ENCODE measurements at regions not wholly inside any gene's neighbourhood (a gene's known extent, or its start where the extent isn't known, plus 50 kb on each side); places are given as distances from the start of the nearest gene placed in this dataset.

DNA sequence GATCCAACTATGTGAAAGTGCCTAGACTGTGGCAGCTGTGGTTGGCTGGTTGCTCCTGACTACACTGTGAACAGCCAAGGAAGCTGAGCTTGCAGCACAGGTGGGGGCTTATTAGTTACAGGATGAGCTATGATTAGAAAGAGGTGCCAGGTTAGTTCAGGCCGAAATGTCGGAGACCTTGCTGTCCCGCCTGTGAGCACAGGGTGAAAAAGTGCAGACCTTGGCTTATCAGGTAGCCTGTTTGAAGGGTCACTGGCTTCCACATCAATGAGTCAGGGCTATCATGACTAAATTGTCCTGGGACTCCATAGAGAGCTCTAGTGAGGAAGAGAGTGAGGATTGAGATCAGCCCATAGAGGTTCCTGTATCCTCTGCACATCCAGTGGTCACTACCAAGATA is 114.3 kb upstream of the PLPPR1 start:
- in situ Hi-C loops (cut with HindIII; ENCODE audit: low sequenced_read_pairs), result no loop called here
- DNase-seq (ENCODE audit: low spot score), result no peak

DNA sequence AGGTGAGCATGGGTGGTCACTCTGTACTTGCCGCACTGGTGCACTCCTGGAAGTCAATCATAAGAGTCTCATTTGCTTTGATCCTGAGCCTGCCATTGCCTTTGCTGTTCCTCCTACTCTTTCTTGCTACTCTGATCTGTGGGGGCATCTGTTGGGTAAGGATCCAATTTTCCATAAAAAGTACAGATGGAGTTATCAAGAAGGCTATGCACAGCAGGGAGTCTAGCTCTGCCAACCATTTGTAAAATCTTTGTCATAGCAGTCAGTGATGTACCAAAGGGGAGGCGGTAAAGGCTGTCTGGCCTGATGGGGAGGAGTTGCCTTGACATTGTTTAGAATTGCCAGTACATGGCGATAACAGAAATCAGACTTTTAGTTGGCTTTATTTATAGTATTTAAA is 109.0 kb upstream of the PLPPR1 start:
- no peak for DNase-seq (ENCODE audit: low spot score)
- in situ Hi-C loops (cut with HindIII; ENCODE audit: low sequenced_read_pairs), result no loop called here

DNA sequence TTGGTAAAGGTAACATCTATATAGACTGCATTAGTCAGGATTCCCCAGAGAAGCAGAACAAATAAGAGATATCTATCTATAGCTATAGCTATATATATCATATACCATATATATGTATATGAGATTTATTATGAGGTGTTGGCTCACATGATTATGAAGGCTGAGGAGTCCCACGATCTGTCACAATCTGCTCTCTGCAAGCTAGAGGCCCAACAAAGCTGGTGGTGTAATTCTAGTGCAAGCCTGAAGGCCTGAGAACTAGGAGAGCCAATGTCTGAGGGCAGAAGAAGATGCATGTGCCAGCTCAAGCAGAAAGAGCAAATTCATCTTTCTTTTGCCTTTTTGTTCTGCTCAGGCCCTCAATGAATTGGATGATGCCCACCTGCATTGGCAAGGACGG is 102.2 kb upstream of the PLPPR1 start:
- DNase-seq (ENCODE audit: low spot score), result no peak
- in situ Hi-C loops (cut with HindIII; ENCODE audit: low sequenced_read_pairs), result no loop called here

DNA sequence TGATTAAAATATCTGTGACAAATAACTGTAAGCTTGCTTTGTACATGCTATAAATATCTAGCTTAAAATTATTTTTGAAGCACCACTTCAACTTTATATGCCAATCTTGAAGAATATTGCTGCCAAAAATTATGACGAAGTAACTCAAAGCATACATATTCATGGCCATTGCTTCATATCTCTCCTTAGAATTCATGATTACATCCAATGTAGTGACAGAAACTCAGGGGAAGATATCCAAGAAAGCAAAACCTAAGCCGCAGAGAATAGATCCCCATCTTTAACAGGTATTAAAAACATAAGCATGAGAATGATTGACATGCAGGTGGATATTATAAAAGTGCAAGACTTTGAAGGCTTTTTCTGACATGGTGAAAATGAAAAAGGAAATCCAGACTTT is 100.8 kb upstream of the PLPPR1 start:
- in situ Hi-C loops (cut with HindIII; ENCODE audit: low sequenced_read_pairs), result no loop called here
- DNase-seq (ENCODE audit: low spot score), result no peak

DNA sequence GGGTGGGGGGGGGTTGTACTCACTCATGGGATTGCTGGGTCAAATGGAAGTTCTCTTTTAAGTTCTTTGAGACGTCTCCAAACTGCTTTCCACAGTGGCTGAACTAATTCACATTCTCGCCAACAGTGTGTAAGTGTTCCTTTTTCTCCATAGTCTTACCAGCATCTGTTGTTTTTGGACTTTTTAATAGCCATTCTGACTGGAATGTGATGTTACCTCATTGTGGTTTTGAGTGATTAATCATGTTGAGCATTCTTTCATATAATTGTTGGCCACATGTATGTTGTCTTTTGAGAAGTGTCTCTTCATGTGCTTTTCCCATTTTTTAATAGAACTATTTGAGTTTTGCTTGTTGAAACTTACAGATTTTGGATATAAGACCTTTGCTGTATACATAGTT is 94.9 kb upstream of the PLPPR1 start:
- no peak for DNase-seq (ENCODE audit: low spot score)
- in situ Hi-C loops (cut with HindIII; ENCODE audit: low sequenced_read_pairs), result no loop called here

DNA sequence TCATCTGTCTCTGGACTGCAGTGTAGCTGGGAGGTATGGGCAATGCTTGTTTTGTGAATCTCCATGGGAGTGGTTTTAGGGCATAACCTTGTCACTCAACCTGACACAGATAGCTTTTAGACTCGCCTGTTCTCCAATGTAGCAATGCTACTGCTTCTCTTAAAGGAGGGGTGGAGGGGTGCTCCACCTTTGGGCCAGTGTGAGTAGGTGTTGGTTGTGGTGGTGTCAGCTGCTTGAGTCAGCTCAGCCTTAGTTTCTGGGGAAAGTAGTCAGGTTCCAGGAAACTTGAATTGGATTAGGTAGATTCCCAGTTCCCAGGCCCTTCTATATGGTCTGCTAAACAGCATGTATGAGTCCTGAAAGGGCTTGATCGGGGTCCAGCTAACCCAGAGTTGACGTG is 91.1 kb upstream of the PLPPR1 start:
- in situ Hi-C loops (cut with HindIII; ENCODE audit: low sequenced_read_pairs), result no loop called here
- DNase-seq (ENCODE audit: low spot score), result no peak

DNA sequence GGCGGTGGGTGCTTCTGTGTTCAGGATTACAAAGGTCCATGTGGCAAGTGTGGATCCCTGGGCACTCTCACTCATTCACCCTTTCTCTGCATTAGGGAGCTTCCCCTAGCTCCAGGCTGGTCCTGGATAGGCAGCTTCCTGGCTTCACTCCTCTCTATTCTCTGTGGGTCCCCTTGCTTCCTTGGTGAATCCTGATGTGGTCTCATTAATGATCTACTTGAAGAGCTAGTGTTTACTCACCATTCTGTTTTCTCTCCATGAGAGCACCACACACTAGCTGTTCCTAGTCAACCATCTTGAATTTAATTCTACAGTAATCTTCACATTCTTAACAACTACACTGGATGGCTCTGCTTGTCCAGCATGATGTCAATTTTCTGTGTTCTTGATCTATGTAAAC is 90.0 kb upstream of the PLPPR1 start:
- DNase-seq (ENCODE audit: low spot score), result no peak
- in situ Hi-C loops (cut with HindIII; ENCODE audit: low sequenced_read_pairs), result no loop called here

DNA sequence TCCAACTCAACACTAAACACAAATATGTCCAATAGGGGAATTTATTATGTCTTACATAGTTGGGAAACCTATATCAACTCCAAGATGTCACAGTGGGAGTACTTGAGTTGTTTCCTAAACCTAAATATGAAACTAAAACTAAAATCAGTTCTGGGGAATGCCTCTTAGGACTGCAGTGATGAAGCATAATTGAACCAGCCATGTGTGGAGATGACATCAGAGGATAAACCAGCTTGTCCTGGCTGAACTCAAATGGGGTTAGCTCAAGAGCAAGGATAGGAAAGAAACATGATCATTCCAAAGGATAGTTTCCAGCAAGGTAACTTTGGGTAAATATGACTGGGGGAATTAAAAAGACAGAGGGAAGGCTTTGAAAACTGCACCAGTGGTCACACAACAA is 88.9 kb upstream of the PLPPR1 start:
- no peak for DNase-seq (ENCODE audit: low spot score)

DNA sequence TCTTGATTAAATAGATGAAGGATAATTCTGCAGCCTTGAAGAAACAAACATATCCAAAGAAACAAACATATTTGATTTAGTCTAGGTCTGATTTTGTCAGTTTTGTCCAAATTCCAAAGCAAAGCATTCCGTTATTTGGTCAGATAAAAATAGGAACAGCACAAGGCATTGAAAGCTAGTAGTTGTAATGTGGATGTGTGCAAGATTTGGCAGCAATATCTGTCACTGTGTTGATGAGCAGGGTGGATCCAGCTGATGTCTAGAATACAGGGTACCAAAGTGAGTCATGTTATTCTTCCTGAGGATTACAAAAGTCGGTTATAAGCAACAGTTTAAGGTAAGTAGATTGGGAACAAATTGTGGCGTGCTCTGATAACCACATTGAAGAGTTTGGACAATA is 69.3 kb upstream of the PLPPR1 start:
- no peak for DNase-seq (ENCODE audit: low spot score)
- in situ Hi-C loops (cut with HindIII; ENCODE audit: low sequenced_read_pairs), result no loop called here

More for the DNA sequence above, 88.9 kb upstream of the PLPPR1 start:
- in situ Hi-C loops (cut with HindIII; ENCODE audit: low sequenced_read_pairs), result no loop called here

All from G401 (cell line).